ENCODE measurements at regions not wholly inside any gene's neighbourhood (a gene's known extent, or its start where the extent isn't known, plus 50 kb on each side); places are given as distances from the start of the nearest gene placed in this dataset.
"Not testable (repeated sequence)": the region's sequence is repeated elsewhere in the genome, so short reads cannot be mapped to it uniquely, and the experiment has no call there.

GRCh38 chr18:14992758-14993157 is 244.8 kb downstream of the ANKRD30B start:
- DNase-seq, result not testable (repeated sequence)

GRCh38 chr18:14995023-14995422 is 247.1 kb downstream of the ANKRD30B start:
- DNase-seq, result not testable (repeated sequence)

- no peak for DNase-seq
Measured at GRCh38 chr18:14997357-14997756, 249.4 kb downstream of the ANKRD30B start.

GRCh38 chr18:14997899-14998298 is 249.9 kb downstream of the ANKRD30B start:
- DNase-seq, result not testable (repeated sequence)

- not testable (repeated sequence) for DNase-seq
Measured at GRCh38 chr18:14998360-14999042, 250.5 kb downstream of the ANKRD30B start.

- DNase-seq, result no peak
Measured at GRCh38 chr18:14999085-14999975, 251.4 kb downstream of the ANKRD30B start.

- DNase-seq, result not testable (repeated sequence)
Measured at GRCh38 chr18:15000119-15001037, 252.4 kb downstream of the ANKRD30B start.

GRCh38 chr18:15001038-15001794 is 253.2 kb downstream of the ANKRD30B start:
- DNase-seq, result not testable (repeated sequence)

- DNase-seq, result not testable (repeated sequence)
Measured at GRCh38 chr18:15001795-15002107, 253.8 kb downstream of the ANKRD30B start.

- not testable (repeated sequence) for DNase-seq
Measured at GRCh38 chr18:15002765-15003164, 254.8 kb downstream of the ANKRD30B start.

- DNase-seq, result not testable (repeated sequence)
Measured at GRCh38 chr18:15003231-15003630, 255.3 kb downstream of the ANKRD30B start.

- DNase-seq, result not testable (repeated sequence)
Measured at GRCh38 chr18:15003636-15004269, 255.8 kb downstream of the ANKRD30B start.

GRCh38 chr18:15004270-15004973 is 256.4 kb downstream of the ANKRD30B start:
- DNase-seq, result not testable (repeated sequence)

- no peak for DNase-seq
Measured at GRCh38 chr18:15005313-15006130, 257.6 kb downstream of the ANKRD30B start.

- DNase-seq, result not testable (repeated sequence)
Measured at GRCh38 chr18:15006616-15007015, 258.6 kb downstream of the ANKRD30B start.

- not testable (repeated sequence) for DNase-seq
Measured at GRCh38 chr18:15026041-15026440, 278.1 kb downstream of the ANKRD30B start.

GRCh38 chr18:15028037-15028436 is 280.1 kb downstream of the ANKRD30B start:
- not testable (repeated sequence) for DNase-seq

GRCh38 chr18:15060279-15060880 is 312.4 kb downstream of the ANKRD30B start:
- not testable (repeated sequence) for DNase-seq

- DNase-seq, result not testable (repeated sequence)
Measured at GRCh38 chr18:15061289-15061896, 313.4 kb downstream of the ANKRD30B start.

Measured in T1000 (cell line).